ENCODE measurements at regions not wholly inside any gene's neighbourhood (a gene's known extent, or its start where the extent isn't known, plus 50 kb on each side); places are given as distances from the start of the nearest gene placed in this dataset.

DNA sequence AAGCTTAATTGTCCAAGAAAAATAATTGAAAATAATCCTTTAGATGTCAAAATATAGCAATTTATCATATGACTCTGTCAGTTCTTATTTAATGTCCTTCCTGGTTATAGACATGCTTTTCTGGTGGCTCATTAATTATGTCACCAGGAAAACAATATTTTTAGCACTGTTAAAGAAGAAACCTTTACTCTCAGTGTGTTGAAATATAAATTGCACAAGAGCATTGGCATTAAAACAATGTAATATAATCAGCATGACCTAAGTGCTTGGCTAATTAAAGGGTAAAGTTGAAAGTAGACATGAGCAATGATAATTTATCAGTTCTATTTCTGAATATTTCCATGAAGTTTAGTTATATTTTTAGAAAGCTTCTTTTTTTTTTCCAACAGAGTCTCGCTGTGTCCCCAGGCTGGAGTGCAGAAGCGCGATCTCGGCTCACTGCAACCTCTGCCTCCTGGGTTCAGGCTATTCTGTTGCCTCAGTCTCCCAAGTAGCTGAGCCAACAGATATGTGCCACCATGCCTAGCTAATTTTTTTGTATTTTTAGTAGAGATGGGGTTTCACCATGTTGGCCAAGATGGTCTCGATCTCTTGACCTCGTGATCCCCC, 232.3 kb downstream of the JRKL start:
- TF ChIP-seq, protein P1, sequence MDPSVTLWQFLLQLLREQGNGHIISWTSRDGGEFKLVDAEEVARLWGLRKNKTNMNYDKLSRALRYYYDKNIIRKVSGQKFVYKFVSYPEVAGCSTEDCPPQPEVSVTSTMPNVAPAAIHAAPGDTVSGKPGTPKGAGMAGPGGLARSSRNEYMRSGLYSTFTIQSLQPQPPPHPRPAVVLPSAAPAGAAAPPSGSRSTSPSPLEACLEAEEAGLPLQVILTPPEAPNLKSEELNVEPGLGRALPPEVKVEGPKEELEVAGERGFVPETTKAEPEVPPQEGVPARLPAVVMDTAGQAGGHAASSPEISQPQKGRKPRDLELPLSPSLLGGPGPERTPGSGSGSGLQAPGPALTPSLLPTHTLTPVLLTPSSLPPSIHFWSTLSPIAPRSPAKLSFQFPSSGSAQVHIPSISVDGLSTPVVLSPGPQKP (IDR thresholded peaks at IDR 0.05; ENCODE audit: borderline replicate concordance, low read depth, low read length) = no peak
- TF ChIP-seq POLR2A (IDR thresholded peaks at IDR 0.05; ENCODE audit: low read depth, low read length) (no peak), CHD1 (IDR thresholded peaks at IDR 0.05; ENCODE audit: low read depth, low read length) (no peak), MXI1 (IDR thresholded peaks at IDR 0.05; ENCODE audit: borderline replicate concordance, low read depth, low read length) (no peak), MAFK (IDR thresholded peaks at IDR 0.05; ENCODE audit: low read depth, low read length) (no peak), RCOR1 (IDR thresholded peaks at IDR 0.05; ENCODE audit: insufficient replicate concordance, low read length) (no peak), SMC3 (IDR thresholded peaks at IDR 0.05; ENCODE audit: low read depth, low read length) (no peak), MAZ (IDR thresholded peaks at IDR 0.05; ENCODE audit: borderline replicate concordance, low read depth, low read length) (no peak), RAD21 (IDR thresholded peaks at IDR 0.05; ENCODE audit: low read length) (no peak), FOS (IDR thresholded peaks at IDR 0.05; ENCODE audit: low read depth, low read length) (no peak), RFX5 (IDR thresholded peaks at IDR 0.05; ENCODE audit: low read depth, low read length) (no peak), BHLHE40 (IDR thresholded peaks at IDR 0.05; ENCODE audit: low read depth, low read length) (no peak), CEBPB (IDR thresholded peaks at IDR 0.05; ENCODE audit: low read depth, low read length) (no peak), NFE2L2 (IDR thresholded peaks at IDR 0.05; ENCODE audit: low read depth, low read length) (no peak)
- TF ChIP-seq, protein P2, sequence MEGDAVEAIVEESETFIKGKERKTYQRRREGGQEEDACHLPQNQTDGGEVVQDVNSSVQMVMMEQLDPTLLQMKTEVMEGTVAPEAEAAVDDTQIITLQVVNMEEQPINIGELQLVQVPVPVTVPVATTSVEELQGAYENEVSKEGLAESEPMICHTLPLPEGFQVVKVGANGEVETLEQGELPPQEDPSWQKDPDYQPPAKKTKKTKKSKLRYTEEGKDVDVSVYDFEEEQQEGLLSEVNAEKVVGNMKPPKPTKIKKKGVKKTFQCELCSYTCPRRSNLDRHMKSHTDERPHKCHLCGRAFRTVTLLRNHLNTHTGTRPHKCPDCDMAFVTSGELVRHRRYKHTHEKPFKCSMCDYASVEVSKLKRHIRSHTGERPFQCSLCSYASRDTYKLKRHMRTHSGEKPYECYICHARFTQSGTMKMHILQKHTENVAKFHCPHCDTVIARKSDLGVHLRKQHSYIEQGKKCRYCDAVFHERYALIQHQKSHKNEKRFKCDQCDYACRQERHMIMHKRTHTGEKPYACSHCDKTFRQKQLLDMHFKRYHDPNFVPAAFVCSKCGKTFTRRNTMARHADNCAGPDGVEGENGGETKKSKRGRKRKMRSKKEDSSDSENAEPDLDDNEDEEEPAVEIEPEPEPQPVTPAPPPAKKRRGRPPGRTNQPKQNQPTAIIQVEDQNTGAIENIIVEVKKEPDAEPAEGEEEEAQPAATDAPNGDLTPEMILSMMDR (conservative IDR thresholded peaks at IDR 0.05; ENCODE audit: low read depth, low read length) = no peak
- TF ChIP-seq, protein P3, sequence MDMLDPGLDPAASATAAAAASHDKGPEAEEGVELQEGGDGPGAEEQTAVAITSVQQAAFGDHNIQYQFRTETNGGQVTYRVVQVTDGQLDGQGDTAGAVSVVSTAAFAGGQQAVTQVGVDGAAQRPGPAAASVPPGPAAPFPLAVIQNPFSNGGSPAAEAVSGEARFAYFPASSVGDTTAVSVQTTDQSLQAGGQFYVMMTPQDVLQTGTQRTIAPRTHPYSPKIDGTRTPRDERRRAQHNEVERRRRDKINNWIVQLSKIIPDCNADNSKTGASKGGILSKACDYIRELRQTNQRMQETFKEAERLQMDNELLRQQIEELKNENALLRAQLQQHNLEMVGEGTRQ (IDR thresholded peaks at IDR 0.05; ENCODE audit: low read depth, low read length) = no peak
- H3K18ac ChIP-seq (ENCODE audit: low read depth, low read length) = no peak overlapping the region
- DNase-seq (no peak), ATAC-seq (ENCODE audit: low read depth) (no peak)
- no peak overlapping the region for H3K9ac ChIP-seq (ENCODE audit: low read depth, low read length)
- no TSS peak for BruUV-seq (replicated peaks)
- H3K23ac ChIP-seq (ENCODE audit: low read depth, low read length) = no peak overlapping the region
- H2AK9ac ChIP-seq (replicated peaks; ENCODE audit: low read depth, low read length, poor library complexity) = no peak overlapping the region
- H2BK15ac ChIP-seq (ENCODE audit: low read depth, low read length) = no peak overlapping the region
- H4K5ac ChIP-seq (ENCODE audit: low read depth, low read length) = no peak overlapping the region
- H3K4me1 ChIP-seq (ENCODE audit: control insufficient read depth, insufficient read depth, low read length) = no peaks in the 10 kb centered on the region
- no peaks in the 10 kb centered on the region for H3K79me1 ChIP-seq (ENCODE audit: low read depth in 1 of 2, low read length in 2 of 2)
- no peak overlapping the region for H2BK5ac ChIP-seq (ENCODE audit: low read depth, low read length, poor library complexity, severe bottlenecking)
- in situ Hi-C loops (cut with MboI; ENCODE audit: low sequenced_read_pairs) = no loop called here
- no peak overlapping the region for H3K4ac ChIP-seq (ENCODE audit: low read depth, low read length)
- intact Hi-C loops (cut with micrococcal nuclease) = no loop called here
- H3K36me3 ChIP-seq (ENCODE audit: control insufficient read depth, insufficient read depth, low read length) = no peaks in the 10 kb centered on the region
- no peak overlapping the region for H3K4me3 ChIP-seq (ENCODE audit: insufficient read depth, low read depth, low read length)
- H4K8ac ChIP-seq (ENCODE audit: low read depth in 2 of 2, low read length in 2 of 2) = no peak overlapping the region
- H4K20me1 ChIP-seq (ENCODE audit: insufficient read depth, low read length) = no peaks in the 10 kb centered on the region
- no peak overlapping the region for H3K14ac ChIP-seq (replicated peaks; ENCODE audit: low read depth, low read length)
- H3K56ac ChIP-seq (ENCODE audit: extremely low read depth, insufficient read depth, low read length) = no peak overlapping the region
- WGBS, 2 experiments (ENCODE audit: extremely low coverage in 2 of 2, insufficient read length in 1 of 2) = no CpG with 5 or more reads among the region's 6 CpGs
- CTCF ChIA-PET = no interaction called here
- H2BK120ac ChIP-seq (ENCODE audit: low read depth, low read length) = no peak overlapping the region
- H3K9me3 ChIP-seq (ENCODE audit: control insufficient read depth, insufficient read depth, low read length) = no peaks in the 10 kb centered on the region
- no peaks in the 10 kb centered on the region for H3K9me1 ChIP-seq (ENCODE audit: insufficient read depth, low read length)
- H4K91ac ChIP-seq (ENCODE audit: insufficient read depth, low read depth, low read length) = no peak overlapping the region
- H2BK20ac ChIP-seq (ENCODE audit: low read depth, low read length) = no peak overlapping the region
- dilution Hi-C loops (cut with HindIII; ENCODE audit: low sequenced_read_pairs, unreplicated experiment) = no loop called here
- H3K4me2 ChIP-seq (ENCODE audit: low read depth, low read length) = no peak overlapping the region
- no peak overlapping the region for H2AFZ ChIP-seq (replicated peaks; ENCODE audit: low read length, poor library complexity)
- no peak overlapping the region for H3K27ac ChIP-seq (ENCODE audit: insufficient read depth, low read length)
- POLR2A ChIA-PET (ENCODE audit: unreplicated experiment) = no interaction called here
- H2AK5ac ChIP-seq (ENCODE audit: low read depth, low read length) = no peak overlapping the region
- no peaks in the 10 kb centered on the region for H3K27me3 ChIP-seq (ENCODE audit: control insufficient read depth, insufficient read depth, low read length)

Data from IMR-90 (cell line).